ENCODE measurements at regions not wholly inside any gene's neighbourhood (a gene's known extent, or its start where the extent isn't known, plus 50 kb on each side); places are given as distances from the start of the nearest gene placed in this dataset.

DNA sequence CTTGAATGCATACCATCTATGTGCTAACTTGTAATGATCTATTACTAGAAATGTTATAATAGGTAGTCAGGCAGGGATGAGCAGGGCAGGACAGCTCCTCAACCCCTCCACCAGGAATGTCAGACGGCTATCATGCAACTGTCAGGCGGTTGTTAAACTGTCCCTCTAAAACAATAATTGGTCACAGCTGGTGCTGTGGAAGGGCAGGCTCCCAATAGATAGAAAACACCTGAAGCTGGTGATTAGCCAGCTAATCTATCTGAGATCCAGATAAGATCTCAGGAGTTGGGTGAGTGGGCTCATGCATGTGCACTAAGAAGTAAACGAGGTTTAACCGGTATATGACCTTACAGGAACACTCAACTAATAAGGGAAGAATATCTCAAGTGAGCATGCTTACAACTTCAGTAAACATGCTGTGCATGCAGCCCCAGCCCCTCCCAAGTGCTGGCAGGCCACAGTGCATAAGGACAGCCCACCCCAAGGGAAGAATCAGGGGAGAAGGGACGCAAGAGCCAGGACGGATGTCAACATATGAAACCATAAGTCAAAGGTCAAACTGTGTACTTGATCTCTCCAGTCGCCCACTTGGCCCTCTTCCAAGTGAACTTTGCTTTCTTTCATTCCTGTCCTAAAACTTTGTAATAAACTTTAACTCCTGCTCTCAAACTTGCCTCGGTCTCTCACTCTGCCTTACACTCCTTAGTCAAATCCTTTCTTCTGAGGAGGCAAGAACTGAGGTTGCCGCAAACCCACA is 566.2 kb upstream of the NRSN1 start:
- no peak overlapping the region for H2AFZ ChIP-seq (replicated peaks; ENCODE audit: low read length, poor library complexity)
- no peak overlapping the region for H2AK5ac ChIP-seq (ENCODE audit: low read depth, low read length)
- POLR2A ChIA-PET (ENCODE audit: unreplicated experiment) = no interaction called here
- H3K9me1 ChIP-seq (ENCODE audit: insufficient read depth, low read length) = no peaks in the 10 kb centered on the region
- no peak overlapping the region for H3K4me2 ChIP-seq (ENCODE audit: low read depth, low read length)
- CTCF ChIA-PET = no interaction called here
- BruUV-seq (replicated peaks) = no TSS peak
- H4K20me1 ChIP-seq (ENCODE audit: insufficient read depth, low read length) = no peaks in the 10 kb centered on the region
- no peak overlapping the region for H4K5ac ChIP-seq (ENCODE audit: low read depth, low read length)
- dilution Hi-C loops (cut with HindIII; ENCODE audit: low sequenced_read_pairs, unreplicated experiment) (no loop called here), in situ Hi-C loops (cut with MboI; ENCODE audit: low sequenced_read_pairs) (no loop called here), intact Hi-C loops (cut with micrococcal nuclease) (no loop called here)
- no peak overlapping the region for H3K56ac ChIP-seq (ENCODE audit: extremely low read depth, insufficient read depth, low read length)
- H3K27me3 ChIP-seq (ENCODE audit: control insufficient read depth, insufficient read depth, low read length) = no peaks in the 10 kb centered on the region
- no peak overlapping the region for H3K23ac ChIP-seq (ENCODE audit: low read depth, low read length)
- TF ChIP-seq BHLHE40 (IDR thresholded peaks at IDR 0.05; ENCODE audit: low read depth, low read length) = no peak
- no peak for TF ChIP-seq SMC3 (IDR thresholded peaks at IDR 0.05; ENCODE audit: low read depth, low read length)
- TF ChIP-seq, protein P1, sequence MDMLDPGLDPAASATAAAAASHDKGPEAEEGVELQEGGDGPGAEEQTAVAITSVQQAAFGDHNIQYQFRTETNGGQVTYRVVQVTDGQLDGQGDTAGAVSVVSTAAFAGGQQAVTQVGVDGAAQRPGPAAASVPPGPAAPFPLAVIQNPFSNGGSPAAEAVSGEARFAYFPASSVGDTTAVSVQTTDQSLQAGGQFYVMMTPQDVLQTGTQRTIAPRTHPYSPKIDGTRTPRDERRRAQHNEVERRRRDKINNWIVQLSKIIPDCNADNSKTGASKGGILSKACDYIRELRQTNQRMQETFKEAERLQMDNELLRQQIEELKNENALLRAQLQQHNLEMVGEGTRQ (IDR thresholded peaks at IDR 0.05; ENCODE audit: low read depth, low read length) = no peak
- TF ChIP-seq FOS (IDR thresholded peaks at IDR 0.05; ENCODE audit: low read depth, low read length) = no peak
- TF ChIP-seq, protein P2, sequence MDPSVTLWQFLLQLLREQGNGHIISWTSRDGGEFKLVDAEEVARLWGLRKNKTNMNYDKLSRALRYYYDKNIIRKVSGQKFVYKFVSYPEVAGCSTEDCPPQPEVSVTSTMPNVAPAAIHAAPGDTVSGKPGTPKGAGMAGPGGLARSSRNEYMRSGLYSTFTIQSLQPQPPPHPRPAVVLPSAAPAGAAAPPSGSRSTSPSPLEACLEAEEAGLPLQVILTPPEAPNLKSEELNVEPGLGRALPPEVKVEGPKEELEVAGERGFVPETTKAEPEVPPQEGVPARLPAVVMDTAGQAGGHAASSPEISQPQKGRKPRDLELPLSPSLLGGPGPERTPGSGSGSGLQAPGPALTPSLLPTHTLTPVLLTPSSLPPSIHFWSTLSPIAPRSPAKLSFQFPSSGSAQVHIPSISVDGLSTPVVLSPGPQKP (IDR thresholded peaks at IDR 0.05; ENCODE audit: borderline replicate concordance, low read depth, low read length) = no peak
- TF ChIP-seq CHD1 (IDR thresholded peaks at IDR 0.05; ENCODE audit: low read depth, low read length) = no peak
- TF ChIP-seq MAZ (IDR thresholded peaks at IDR 0.05; ENCODE audit: borderline replicate concordance, low read depth, low read length) = no peak
- TF ChIP-seq CEBPB (IDR thresholded peaks at IDR 0.05; ENCODE audit: low read depth, low read length) = no peak
- no peak for TF ChIP-seq RAD21 (IDR thresholded peaks at IDR 0.05; ENCODE audit: low read length)
- TF ChIP-seq, protein P3, sequence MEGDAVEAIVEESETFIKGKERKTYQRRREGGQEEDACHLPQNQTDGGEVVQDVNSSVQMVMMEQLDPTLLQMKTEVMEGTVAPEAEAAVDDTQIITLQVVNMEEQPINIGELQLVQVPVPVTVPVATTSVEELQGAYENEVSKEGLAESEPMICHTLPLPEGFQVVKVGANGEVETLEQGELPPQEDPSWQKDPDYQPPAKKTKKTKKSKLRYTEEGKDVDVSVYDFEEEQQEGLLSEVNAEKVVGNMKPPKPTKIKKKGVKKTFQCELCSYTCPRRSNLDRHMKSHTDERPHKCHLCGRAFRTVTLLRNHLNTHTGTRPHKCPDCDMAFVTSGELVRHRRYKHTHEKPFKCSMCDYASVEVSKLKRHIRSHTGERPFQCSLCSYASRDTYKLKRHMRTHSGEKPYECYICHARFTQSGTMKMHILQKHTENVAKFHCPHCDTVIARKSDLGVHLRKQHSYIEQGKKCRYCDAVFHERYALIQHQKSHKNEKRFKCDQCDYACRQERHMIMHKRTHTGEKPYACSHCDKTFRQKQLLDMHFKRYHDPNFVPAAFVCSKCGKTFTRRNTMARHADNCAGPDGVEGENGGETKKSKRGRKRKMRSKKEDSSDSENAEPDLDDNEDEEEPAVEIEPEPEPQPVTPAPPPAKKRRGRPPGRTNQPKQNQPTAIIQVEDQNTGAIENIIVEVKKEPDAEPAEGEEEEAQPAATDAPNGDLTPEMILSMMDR (conservative IDR thresholded peaks at IDR 0.05; ENCODE audit: low read depth, low read length) = no peak
- no peak for TF ChIP-seq POLR2A (IDR thresholded peaks at IDR 0.05; ENCODE audit: low read depth, low read length)
- TF ChIP-seq MXI1 (IDR thresholded peaks at IDR 0.05; ENCODE audit: borderline replicate concordance, low read depth, low read length) = no peak
- TF ChIP-seq RCOR1 (IDR thresholded peaks at IDR 0.05; ENCODE audit: insufficient replicate concordance, low read length) = no peak
- TF ChIP-seq MAFK (IDR thresholded peaks at IDR 0.05; ENCODE audit: low read depth, low read length) = no peak
- TF ChIP-seq RFX5 (IDR thresholded peaks at IDR 0.05; ENCODE audit: low read depth, low read length) = no peak
- no peak for TF ChIP-seq NFE2L2 (IDR thresholded peaks at IDR 0.05; ENCODE audit: low read depth, low read length)
- no peak overlapping the region for H4K8ac ChIP-seq (ENCODE audit: low read depth in 2 of 2, low read length in 2 of 2)
- H4K91ac ChIP-seq (ENCODE audit: insufficient read depth, low read depth, low read length) = no peak overlapping the region
- no peak overlapping the region for H3K9ac ChIP-seq (ENCODE audit: low read depth, low read length)
- H2BK5ac ChIP-seq (ENCODE audit: low read depth, low read length, poor library complexity, severe bottlenecking) = no peak overlapping the region
- DNase-seq (no peak), ATAC-seq (ENCODE audit: low read depth) (no peak)
- H2BK15ac ChIP-seq (ENCODE audit: low read depth, low read length) = no peak overlapping the region
- WGBS, 2 experiments (ENCODE audit: extremely low coverage in 2 of 2, insufficient read length in 1 of 2) = 56% methylated on average over 3 of the region's 9 CpGs; no CpG with 5 or more reads in 1 of the 2 experiments
- H2AK9ac ChIP-seq (replicated peaks; ENCODE audit: low read depth, low read length, poor library complexity) = no peak overlapping the region
- H3K27ac ChIP-seq (ENCODE audit: insufficient read depth, low read length) = no peak overlapping the region
- no peak overlapping the region for H3K18ac ChIP-seq (ENCODE audit: low read depth, low read length)
- no peak overlapping the region for H3K14ac ChIP-seq (replicated peaks; ENCODE audit: low read depth, low read length)
- no peak overlapping the region for H3K4ac ChIP-seq (ENCODE audit: low read depth, low read length)
- H2BK120ac ChIP-seq (ENCODE audit: low read depth, low read length) = no peak overlapping the region
- H3K79me1 ChIP-seq (ENCODE audit: low read depth in 1 of 2, low read length in 2 of 2) = no peaks in the 10 kb centered on the region
- no peak overlapping the region for H3K4me3 ChIP-seq (ENCODE audit: insufficient read depth, low read depth, low read length)
- no peaks in the 10 kb centered on the region for H3K4me1 ChIP-seq (ENCODE audit: control insufficient read depth, insufficient read depth, low read length)
- no peak overlapping the region for H2BK20ac ChIP-seq (ENCODE audit: low read depth, low read length)
- peaks cover 2% of the 10 kb centered on the region; the same call in 1 of the 2 replicates for H3K9me3 ChIP-seq (ENCODE audit: control insufficient read depth, insufficient read depth, low read length)
- no peaks in the 10 kb centered on the region for H3K36me3 ChIP-seq (ENCODE audit: control insufficient read depth, insufficient read depth, low read length)
